Chondrocyte (in vitro differentiated cells): ENCODE measurements at regions not wholly inside any gene's neighbourhood (a gene's known extent, or its start where the extent isn't known, plus 50 kb on each side); places are given as distances from the start of the nearest gene placed in this dataset.

Experiments
- DNase-seq: peaks from one replicate; pipeline ENCODE4 v3.0.0; 2021; ENCODE audit warnings: mixed read lengths, low spot score
- H3K27ac Mint-ChIP-seq: one replicate; pipeline ENCODE4 v1.8.0; 2021; ENCODE audit warnings: mild to moderate bottlenecking, moderate library complexity, mixed read lengths; ENCODE audit not compliant: unreplicated experiment
- H3K27me3 Mint-ChIP-seq: 2 replicates; pipeline ENCODE4 v1.8.0; 2021; ENCODE audit warnings: low read depth, mixed read lengths
- H3K36me3 Mint-ChIP-seq: 2 replicates; pipeline ENCODE4 v1.8.0; 2021; ENCODE audit warnings: low read depth, mixed read lengths
- H3K4me1 Mint-ChIP-seq: 2 replicates; pipeline ENCODE4 v1.8.0; 2021; ENCODE audit warnings: low read depth, mild to moderate bottlenecking, mixed read lengths
- H3K4me3 Mint-ChIP-seq: one replicate; pipeline ENCODE4 v1.8.0; 2021; ENCODE audit warnings: mild to moderate bottlenecking, moderate library complexity, mixed read lengths; ENCODE audit not compliant: unreplicated experiment
- H3K9me3 Mint-ChIP-seq: 2 replicates; pipeline ENCODE4 v1.8.0; 2021; ENCODE audit warnings: low read depth, mixed read lengths
- CTCF ChIP-seq: fragments of 200-600 bp; sonication (generic); IDR thresholded peaks from 2 replicates; pipeline ENCODE4 v1.5.0; 2021; ENCODE audit warnings: antibody characterized with exemption, mild to moderate bottlenecking, moderate library complexity

GRCh38 chr1:79549201-79549600, 542.7 kb upstream of the ADGRL4 start:
- H3K4me3 Mint-ChIP-seq = no peak overlapping the region
- H3K9me3 Mint-ChIP-seq = no peaks in the 10 kb centered on the region
- H3K4me1 Mint-ChIP-seq = no peaks in the 10 kb centered on the region
- no peak overlapping the region for H3K27ac Mint-ChIP-seq
- TF ChIP-seq CTCF = no peak
- no peak for DNase-seq
- no peaks in the 10 kb centered on the region for H3K36me3 Mint-ChIP-seq
- H3K27me3 Mint-ChIP-seq = no peaks in the 10 kb centered on the region

- no peak overlapping the region for H3K27ac Mint-ChIP-seq
- no peaks in the 10 kb centered on the region for H3K9me3 Mint-ChIP-seq
- H3K4me1 Mint-ChIP-seq = no peaks in the 10 kb centered on the region
- no peaks in the 10 kb centered on the region for H3K27me3 Mint-ChIP-seq
- no peaks in the 10 kb centered on the region for H3K36me3 Mint-ChIP-seq
- TF ChIP-seq CTCF = no peak
- H3K4me3 Mint-ChIP-seq = no peak overlapping the region
- no peak for DNase-seq
Measured at GRCh38 chr1:79547514-79547913, 541.0 kb upstream of the ADGRL4 start.

- no peak for DNase-seq
- Mint-ChIP-seq H3K36me3 (no peaks in the 10 kb centered on the region), H3K27me3 (no peaks in the 10 kb centered on the region), H3K4me1 (no peaks in the 10 kb centered on the region), H3K9me3 (no peaks in the 10 kb centered on the region), H3K27ac (no peak overlapping the region), H3K4me3 (no peak overlapping the region)
- no peak for TF ChIP-seq CTCF
Measured at GRCh38 chr1:79543394-79543793, 536.9 kb upstream of the ADGRL4 start.

GRCh38 chr1:79539001-79539400, 532.5 kb upstream of the ADGRL4 start:
- H3K9me3 Mint-ChIP-seq = no peaks in the 10 kb centered on the region
- H3K4me3 Mint-ChIP-seq = no peak overlapping the region
- H3K36me3 Mint-ChIP-seq = no peaks in the 10 kb centered on the region
- no peak for TF ChIP-seq CTCF
- no peaks in the 10 kb centered on the region for H3K4me1 Mint-ChIP-seq
- H3K27me3 Mint-ChIP-seq = no peaks in the 10 kb centered on the region
- no peak for DNase-seq
- no peak overlapping the region for H3K27ac Mint-ChIP-seq

GRCh38 chr1:79532555-79532954, 526.0 kb upstream of the ADGRL4 start:
- Mint-ChIP-seq H3K9me3 (no peaks in the 10 kb centered on the region), H3K4me1 (no peaks in the 10 kb centered on the region), H3K4me3 (no peak overlapping the region), H3K27ac (no peak overlapping the region), H3K27me3 (no peaks in the 10 kb centered on the region), H3K36me3 (no peaks in the 10 kb centered on the region)
- DNase-seq = no peak
- TF ChIP-seq CTCF = no peak
